Spleen (tissue), 7 donors: ENCODE measurements at regions not wholly inside any gene's neighbourhood (a gene's known extent, or its start where the extent isn't known, plus 50 kb on each side); places are given as distances from the start of the nearest gene placed in this dataset.

ENCODE experiments used
- CTCF ChIP-seq, 11 experiments: fragments of 200-600 bp in 7 of 11; fragments of 450-650 bp in 4 of 11; sonication (generic) in 4 of 11; IDR thresholded peaks in 8 of 11; conservative IDR thresholded peaks in 3 of 11; 1 replicate in 7 of 11; 2 replicates in 4 of 11; pipeline versions ENCODE4 v1.4.0 to v1.8.0; 2016 to 2021; ENCODE audit warnings: antibody characterized with exemption in 11 of 11, inconsistent platforms in 4 of 11, mild to moderate bottlenecking in 1 of 11
- POLR2A ChIP-seq, 3 donors: fragments of 450-650 bp; IDR thresholded peaks; one replicate each; pipeline ENCODE4 v1.5.1; 2017; ENCODE audit warnings: antibody characterized with exemption in 3 of 3, mild to moderate bottlenecking in 1 of 3
- donor health status: DM: no; HTN: no; CAD: no; lungs with moderate emphysema.
- donor health status: DM: no; HTN: no; CAD: no.
- donor health status: DM: no; HTN: no; CAD: no.

GRCh38 chr18:55012008-55012407 is 52.7 kb upstream of the CCDC68 start:
- TF ChIP-seq CTCF (IDR thresholded peaks at IDR 0.05 in 8 of 11, conservative IDR thresholded peaks at IDR 0.05 in 3 of 11): no peak
- no peak for TF ChIP-seq POLR2A (IDR thresholded peaks at IDR 0.05)
